ENCODE measurements at regions not wholly inside any gene's neighbourhood (a gene's known extent, or its start where the extent isn't known, plus 50 kb on each side); places are given as distances from the start of the nearest gene placed in this dataset.

- ATAC-seq (ENCODE audit: insufficient read depth, low read depth) (no peak), DNase-seq (no peak)
- TF ChIP-seq EZH2 (IDR thresholded peaks at IDR 0.05; ENCODE audit: borderline replicate concordance, low read depth, low read length, severe bottlenecking) = no peak
- TF ChIP-seq CTCF (IDR thresholded peaks at IDR 0.05; ENCODE audit: borderline replicate concordance, extremely low read depth, low read length, poor library complexity, severe bottlenecking) = no peak
- H3K4me2 ChIP-seq (ENCODE audit: insufficient read depth, low read length) = no peak overlapping the region
- H2AFZ ChIP-seq (ENCODE audit: low read depth, low read length) = no peak overlapping the region
- no peaks in the 10 kb centered on the region for H3K4me1 ChIP-seq (ENCODE audit: insufficient read depth, low read length)
- H3K36me3 ChIP-seq (ENCODE audit: insufficient read depth, low read length) = no peaks in the 10 kb centered on the region
- H3K27me3 ChIP-seq (ENCODE audit: insufficient read depth, low read length, poor library complexity) = no peaks in the 10 kb centered on the region
- H3K4me3 ChIP-seq (ENCODE audit: low read depth in 1 of 2, low read length in 2 of 2) = no peak overlapping the region
- H3K27ac ChIP-seq (ENCODE audit: low read length) = no peak overlapping the region
- H4K20me1 ChIP-seq (ENCODE audit: insufficient read depth, low read length) = no peaks in the 10 kb centered on the region
- no peaks in the 10 kb centered on the region for H3K79me2 ChIP-seq (ENCODE audit: insufficient read depth, low read length)
- H3K9ac ChIP-seq (ENCODE audit: low read depth, low read length) = no peak overlapping the region
- no peaks in the 10 kb centered on the region for H3K9me3 ChIP-seq (ENCODE audit: insufficient read depth, low read length, severe bottlenecking)
These were observed 966.6 kb upstream of the SOX11 start for GRCh38 chr2:4725618-4726017.

- Histone ChIP-seq H4K20me1 (ENCODE audit: insufficient read depth, low read length) (no peaks in the 10 kb centered on the region), H3K27me3 (ENCODE audit: insufficient read depth, low read length, poor library complexity) (no peaks in the 10 kb centered on the region), H3K9me3 (ENCODE audit: insufficient read depth, low read length, severe bottlenecking) (no peaks in the 10 kb centered on the region), H3K79me2 (ENCODE audit: insufficient read depth, low read length) (no peaks in the 10 kb centered on the region), H3K27ac (ENCODE audit: low read length) (no peak overlapping the region), H3K4me3 (ENCODE audit: low read depth in 1 of 2, low read length in 2 of 2) (no peak overlapping the region), H3K4me2 (ENCODE audit: insufficient read depth, low read length) (no peak overlapping the region), H3K4me1 (ENCODE audit: insufficient read depth, low read length) (no peaks in the 10 kb centered on the region), H3K36me3 (ENCODE audit: insufficient read depth, low read length) (no peaks in the 10 kb centered on the region), H3K9ac (ENCODE audit: low read depth, low read length) (no peak overlapping the region), H2AFZ (ENCODE audit: low read depth, low read length) (no peak overlapping the region)
- ATAC-seq (ENCODE audit: insufficient read depth, low read depth) (no peak), DNase-seq (no peak)
- no peak for TF ChIP-seq CTCF (IDR thresholded peaks at IDR 0.05; ENCODE audit: borderline replicate concordance, extremely low read depth, low read length, poor library complexity, severe bottlenecking)
- no peak for TF ChIP-seq EZH2 (IDR thresholded peaks at IDR 0.05; ENCODE audit: borderline replicate concordance, low read depth, low read length, severe bottlenecking)
These were observed 959.6 kb upstream of the SOX11 start for GRCh38 chr2:4732560-4732959.

GRCh38 chr2:4745056-4745991, 946.9 kb upstream of the SOX11 start:
- Histone ChIP-seq H3K9ac (ENCODE audit: low read depth, low read length) (no peak overlapping the region), H3K36me3 (ENCODE audit: insufficient read depth, low read length) (no peaks in the 10 kb centered on the region), H3K27me3 (ENCODE audit: insufficient read depth, low read length, poor library complexity) (no peaks in the 10 kb centered on the region), H3K27ac (ENCODE audit: low read length) (no peak overlapping the region), H3K4me2 (ENCODE audit: insufficient read depth, low read length) (no peak overlapping the region), H3K9me3 (ENCODE audit: insufficient read depth, low read length, severe bottlenecking) (no peaks in the 10 kb centered on the region), H2AFZ (ENCODE audit: low read depth, low read length) (no peak overlapping the region), H3K4me3 (ENCODE audit: low read depth in 1 of 2, low read length in 2 of 2) (no peak overlapping the region), H3K79me2 (ENCODE audit: insufficient read depth, low read length) (no peaks in the 10 kb centered on the region), H4K20me1 (ENCODE audit: insufficient read depth, low read length) (no peaks in the 10 kb centered on the region), H3K4me1 (ENCODE audit: insufficient read depth, low read length) (no peaks in the 10 kb centered on the region)
- no peak for ATAC-seq (ENCODE audit: insufficient read depth, low read depth)
- TF ChIP-seq EZH2 (IDR thresholded peaks at IDR 0.05; ENCODE audit: borderline replicate concordance, low read depth, low read length, severe bottlenecking) = no peak
- TF ChIP-seq CTCF (IDR thresholded peaks at IDR 0.05; ENCODE audit: borderline replicate concordance, extremely low read depth, low read length, poor library complexity, severe bottlenecking) = no peak
- no peak for DNase-seq

All from DND-41 (cell line).